Fibroblast of upper back skin (primary cell): ENCODE measurements at regions not wholly inside any gene's neighbourhood (a gene's known extent, or its start where the extent isn't known, plus 50 kb on each side); places are given as distances from the start of the nearest gene placed in this dataset.

ENCODE experiments used
- DNase-seq: peaks from one replicate; pipeline ENCODE4 v3.0.0-alpha.2; 2013

DNA sequence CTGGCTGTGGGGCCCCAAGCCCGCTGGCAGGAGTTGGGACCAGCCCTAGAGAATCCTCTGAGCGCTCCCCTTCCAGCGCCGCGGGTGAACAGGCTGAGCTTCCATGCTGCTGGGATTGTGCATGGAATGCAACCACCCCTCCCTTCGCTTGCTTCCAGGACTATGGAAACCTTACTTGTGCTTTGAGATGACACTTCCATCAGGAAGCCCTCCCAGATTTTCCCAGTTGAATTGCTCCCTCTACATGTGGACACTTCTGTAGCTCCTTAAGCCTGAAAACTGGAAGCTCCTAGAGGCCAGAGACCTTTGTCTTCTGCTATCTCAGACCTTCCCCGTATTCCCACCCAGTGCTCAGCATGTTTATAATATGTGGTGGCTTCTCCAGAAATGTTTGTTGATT is 213.2 kb upstream of the RPL38 start:
- no peak for DNase-seq

DNA sequence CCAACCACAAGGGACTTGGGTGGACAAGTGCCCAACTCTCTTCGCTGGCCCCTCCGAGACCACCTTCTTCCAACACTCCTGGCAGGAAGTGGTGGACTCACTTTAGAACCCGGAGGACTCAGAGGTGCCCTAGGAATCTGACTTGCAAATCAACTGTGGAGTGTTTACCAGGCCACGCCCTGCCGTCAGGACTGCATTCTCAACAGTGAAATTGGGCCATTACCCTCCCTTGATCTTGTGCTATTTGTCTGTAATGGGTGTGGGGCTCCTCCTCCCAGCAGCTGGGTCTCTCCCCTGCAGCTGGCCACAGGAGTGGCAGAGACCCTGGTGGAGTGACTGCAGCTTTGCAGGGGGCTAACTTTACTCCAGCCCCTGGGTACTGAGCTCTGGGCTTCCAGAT is 212.2 kb upstream of the RPL38 start:
- no peak for DNase-seq

DNA sequence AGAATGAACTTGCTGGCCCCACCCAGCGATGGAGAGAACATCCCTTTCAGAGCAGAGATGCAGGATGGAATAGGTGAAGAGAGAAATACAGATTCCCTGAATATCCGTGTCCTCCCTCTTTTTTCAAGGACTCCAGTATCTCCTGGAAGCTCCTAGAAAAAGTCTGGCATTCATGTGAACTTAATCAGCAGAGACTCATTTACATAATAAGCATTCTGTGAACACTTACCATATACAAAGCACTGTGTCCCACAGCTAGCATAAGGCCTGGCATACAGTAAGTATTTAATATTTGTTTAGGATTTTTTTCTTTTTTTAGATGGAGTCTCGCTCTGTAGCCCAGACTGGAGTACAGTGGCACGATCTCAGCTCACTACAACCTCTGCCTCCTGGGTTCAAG is 208.5 kb upstream of the RPL38 start:
- DNase-seq = no peak

DNA sequence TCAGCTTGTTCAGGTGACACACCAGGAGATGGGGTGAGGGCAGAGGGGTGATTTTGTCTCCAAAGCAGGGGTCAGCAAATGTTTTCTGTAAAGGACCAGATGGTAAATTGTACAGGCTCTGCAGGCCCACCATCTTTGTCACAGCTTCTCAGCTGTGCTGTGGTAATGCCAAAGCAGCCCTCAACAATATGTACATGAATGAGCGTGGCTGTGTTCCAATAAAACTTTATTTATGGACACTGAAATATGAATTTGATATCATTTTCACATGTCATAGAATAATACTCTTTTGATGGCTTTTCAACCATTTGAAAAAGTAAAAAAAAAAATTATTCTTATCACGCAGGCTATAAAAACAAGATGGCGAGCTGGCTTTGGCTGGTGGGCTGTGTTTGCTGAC is 206.4 kb upstream of the RPL38 start:
- DNase-seq = no peak

DNA sequence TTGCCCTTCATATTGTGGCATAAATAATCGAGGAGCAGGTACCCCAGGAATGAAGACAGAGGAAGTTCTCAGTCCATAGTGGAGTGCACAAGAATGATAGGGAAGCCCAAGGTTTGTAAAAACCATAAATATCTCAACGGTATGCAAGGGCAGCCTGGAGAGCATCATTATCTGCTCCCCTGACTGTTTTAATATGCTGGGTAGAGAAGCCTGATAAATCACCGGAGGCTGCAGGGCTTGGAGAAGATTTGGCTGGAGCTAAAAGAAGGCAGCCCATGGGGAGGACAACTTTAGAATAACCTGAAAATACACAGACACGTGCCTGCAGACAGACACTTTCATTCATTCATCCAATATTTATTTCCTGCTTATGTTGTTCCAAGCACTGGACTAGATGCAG is 205.2 kb upstream of the RPL38 start:
- DNase-seq = no peak

DNA sequence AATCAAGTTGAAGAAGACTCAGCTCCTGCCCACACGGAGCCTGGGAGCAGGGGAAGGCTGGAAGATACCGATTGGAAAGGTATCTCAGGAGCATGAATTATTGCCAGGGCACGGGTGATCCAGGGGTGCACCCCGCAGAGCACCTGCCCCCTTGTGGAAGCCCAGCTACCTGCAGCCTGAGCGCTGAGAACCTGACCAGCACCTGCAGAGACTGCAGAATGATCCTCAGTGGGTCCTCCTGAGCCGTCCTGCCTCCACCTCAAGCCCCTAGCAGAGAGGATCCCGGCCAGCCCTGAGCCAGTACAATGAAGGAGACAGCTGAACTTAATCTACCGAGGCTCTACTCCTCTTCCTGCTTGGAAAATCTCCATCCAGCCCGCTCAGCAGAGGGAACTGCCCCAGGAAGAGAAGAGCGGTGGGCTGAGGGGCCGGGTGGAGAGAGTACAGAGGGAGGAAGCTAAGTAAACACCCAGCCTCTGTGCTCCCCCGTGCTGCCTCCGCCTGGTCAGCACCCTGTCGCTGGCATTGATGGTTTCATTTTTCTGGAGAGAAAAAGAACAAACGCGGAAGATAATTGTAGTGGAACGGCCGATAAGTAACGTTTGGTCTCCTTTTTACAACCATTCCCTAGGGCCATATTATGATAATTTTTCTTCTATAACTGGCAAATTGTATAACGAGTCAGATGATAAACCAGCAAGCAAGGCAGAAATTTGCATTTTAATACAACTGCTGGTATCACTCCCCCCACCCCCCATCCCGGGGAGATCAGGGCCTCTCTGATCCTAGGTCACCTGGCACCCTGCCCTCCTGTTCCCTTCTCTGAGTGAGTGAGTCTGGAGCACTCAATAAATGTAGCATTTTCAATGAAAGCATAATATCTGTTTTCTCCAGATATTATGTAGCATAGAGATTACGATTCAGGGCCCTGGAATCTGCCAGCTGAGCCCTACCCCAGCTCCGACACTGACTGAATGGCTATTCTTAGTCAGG is 204.5 kb upstream of the RPL38 start:
- no peak for DNase-seq

DNA sequence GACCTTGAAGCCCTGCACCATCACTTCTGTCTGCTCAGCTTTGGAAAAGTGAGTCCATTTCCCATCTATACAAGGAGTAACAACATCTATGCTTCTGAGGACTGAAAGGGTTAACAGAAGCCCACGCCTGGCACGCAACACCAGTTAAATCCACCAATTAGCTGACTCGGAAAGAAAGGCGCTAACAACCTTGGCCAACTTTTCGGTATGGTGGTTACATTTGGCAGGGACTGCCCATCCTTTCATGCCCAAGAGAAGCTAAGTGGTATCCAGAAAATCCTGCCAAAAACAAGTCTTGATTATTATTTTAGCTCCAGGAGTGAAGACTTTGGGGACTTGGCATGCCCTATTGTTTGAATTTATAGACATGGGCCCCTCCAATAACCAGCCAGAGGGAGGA is 202.3 kb upstream of the RPL38 start:
- no peak for DNase-seq

DNA sequence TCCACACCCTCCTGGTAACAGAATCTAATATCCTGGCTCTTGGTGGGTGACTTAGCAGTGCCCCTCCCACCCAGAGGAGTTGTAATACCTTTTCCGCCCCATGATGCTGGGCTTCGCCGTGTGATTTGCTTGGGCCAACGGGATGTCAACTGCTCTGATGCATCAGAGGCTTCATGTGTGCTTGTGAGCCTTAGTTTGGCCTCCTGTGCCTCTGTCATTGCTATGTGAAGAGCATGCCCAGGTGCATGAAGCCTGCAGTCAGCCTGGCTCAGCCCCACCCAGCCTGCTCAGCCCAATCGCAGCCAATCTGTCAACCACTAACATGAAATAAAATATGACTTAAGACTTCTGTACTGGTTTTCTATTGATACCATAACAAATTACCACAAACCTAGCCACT is 201.2 kb upstream of the RPL38 start:
- DNase-seq = no peak

DNA sequence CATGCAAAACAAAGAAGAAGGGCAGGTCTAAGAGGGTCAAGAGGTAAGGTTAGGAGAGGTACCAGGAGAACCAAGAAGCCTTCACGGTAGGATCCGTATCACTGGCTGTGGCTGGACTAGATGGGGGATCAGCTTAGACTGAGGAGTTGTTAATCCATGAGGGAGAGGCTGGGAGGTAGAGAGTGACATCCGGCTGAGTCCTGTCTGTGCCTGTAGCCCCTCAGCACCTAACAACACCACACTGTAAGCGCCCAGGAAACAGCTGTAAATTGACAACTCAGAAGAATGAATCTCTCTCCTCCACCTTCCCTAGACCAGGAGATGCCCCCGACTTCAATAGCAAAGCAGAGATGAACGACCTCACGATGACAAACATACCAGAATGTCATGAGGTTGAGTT is 199.4 kb upstream of the RPL38 start:
- no peak for DNase-seq

DNA sequence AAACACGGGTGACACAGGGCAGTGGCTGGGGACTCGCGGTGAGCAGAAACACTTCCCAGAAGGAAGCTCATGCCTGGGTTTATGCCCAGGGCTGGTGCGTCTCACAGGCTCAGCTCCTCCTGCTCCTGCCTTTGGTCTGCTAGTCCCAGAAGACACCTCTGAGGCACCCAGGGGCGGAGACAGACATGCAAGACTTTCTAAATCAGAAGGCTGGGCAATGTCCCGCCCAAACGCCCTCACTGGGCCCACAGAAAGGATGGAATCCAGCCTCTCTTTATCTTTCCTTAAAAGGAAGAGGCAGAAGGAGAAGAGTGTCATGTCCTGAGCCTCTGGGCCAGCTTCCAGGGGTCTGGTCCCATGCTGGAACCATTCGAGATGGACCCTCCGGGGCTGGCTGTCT is 197.7 kb upstream of the RPL38 start:
- no peak for DNase-seq

DNA sequence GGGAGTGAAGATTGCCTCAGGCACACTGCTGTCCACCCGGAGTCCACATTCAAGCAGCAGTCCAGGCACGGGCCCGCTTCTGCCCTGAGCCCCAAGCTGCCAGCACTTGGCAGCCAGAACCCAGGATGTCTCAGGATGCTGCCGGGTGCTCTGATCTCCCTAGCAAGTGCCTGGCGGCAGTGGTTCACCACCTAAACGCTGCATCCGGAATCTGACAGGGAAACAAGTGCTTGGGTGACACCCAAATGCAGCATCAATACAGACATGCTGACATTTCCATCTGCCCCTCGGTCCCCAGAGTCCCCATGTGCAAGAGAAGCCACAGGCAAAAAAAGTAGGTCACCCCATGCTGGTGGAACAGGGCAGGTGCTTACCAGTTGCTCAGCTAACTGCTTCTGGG is 197.1 kb upstream of the RPL38 start:
- no peak for DNase-seq

DNA sequence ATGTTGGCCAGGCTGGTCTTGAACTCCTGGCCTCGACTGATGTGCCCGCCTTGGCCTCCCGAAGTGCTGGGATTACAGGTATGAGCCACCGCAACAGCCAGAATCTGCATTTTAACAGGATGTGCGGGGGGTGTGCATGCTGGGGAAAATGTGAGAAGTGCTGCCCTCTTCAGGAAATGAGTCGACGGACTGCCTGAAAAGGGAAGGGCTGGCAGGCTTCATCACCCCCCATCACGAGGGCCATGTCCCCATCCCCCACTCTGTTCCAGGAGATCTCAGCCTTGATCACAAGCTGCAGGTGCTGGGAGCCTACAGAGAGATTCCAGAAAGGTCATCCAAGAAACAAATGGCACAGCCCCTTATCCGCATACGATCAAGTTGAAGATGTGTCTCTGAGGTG is 195.3 kb upstream of the RPL38 start:
- no peak for DNase-seq

DNA sequence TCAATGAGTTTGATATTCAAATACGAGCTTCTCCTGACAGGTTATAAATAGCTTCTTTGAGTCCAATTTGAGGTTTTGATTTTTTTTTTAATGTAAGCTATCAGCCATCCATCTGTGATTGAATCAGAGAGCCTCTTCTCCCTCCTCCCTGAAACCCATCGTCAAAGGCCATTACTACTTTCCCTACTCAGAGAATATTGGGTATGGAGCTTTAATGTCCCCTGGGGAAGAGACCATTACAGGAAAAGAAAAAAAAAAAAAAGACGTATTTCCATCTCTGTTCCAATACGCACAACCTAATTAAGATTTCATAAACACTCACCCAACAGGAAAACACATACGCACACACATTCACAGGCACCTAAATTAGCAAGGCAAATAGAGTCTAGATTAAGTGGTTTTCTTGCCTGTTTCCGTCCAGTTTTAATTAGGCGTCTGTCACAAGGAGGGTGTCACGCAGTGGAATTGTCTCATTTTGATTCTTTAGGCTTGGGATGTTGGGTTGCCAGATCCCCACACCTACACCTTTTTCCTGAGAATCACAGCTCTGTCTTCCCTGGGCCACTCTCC is 194.3 kb upstream of the RPL38 start:
- no peak for DNase-seq

DNA sequence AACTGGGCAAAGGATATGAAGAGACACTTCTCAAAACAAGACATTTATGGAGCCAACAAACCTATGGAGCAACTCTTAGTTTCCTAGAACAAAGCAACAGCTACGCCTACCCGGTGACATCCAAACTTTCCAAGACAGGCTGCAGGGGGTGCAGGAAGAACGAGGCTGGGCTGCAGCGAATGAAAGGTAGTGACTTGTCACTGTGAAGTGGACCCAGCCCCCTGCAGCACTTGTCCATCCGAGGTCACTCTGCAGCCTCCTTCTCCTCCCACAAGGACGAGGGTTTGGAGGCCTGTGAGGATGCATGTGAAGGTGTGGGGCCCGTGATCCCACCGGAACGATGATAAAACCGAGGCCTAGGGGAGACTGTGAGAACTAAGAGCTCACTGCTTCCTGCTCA is 192.6 kb upstream of the RPL38 start:
- no peak for DNase-seq

DNA sequence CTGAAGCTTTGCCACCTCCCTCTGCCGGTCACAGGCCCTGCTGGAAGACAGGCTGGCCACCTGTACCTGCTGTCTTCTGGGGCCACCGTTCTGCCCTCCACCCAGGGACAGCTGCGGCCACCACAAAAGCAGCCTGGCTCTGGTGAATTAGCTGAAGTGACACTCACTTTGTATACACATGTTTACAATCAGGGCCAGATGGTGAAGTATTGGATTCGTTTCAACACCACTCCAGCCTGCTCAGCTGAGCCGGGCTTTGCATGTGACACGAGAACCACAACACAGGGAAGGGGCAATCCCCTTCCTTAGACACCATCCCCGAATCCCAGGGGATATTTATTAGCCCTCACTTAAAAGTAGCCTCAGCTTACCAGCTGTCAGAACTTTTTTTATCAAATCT is 191.5 kb upstream of the RPL38 start:
- no peak for DNase-seq

DNA sequence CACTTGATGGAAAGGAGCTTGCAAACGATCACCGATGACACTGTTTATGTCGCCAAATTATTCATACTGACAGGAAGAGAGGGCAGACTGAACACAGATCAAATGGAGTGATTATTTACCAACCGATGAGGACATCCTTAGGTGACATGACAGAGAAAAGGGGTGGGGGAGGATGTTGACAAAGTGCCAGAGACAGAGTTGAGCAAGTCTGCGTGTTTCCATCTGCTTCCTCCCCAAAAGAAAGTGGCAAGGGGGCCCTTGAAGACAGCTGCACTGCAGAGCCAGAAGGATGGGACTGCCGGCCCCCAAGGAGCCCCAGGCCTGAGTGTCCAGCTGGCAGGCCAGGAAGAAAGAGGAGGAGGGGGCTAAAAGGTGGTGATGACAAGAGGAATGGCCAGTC is 191.0 kb upstream of the RPL38 start:
- DNase-seq = no peak

DNA sequence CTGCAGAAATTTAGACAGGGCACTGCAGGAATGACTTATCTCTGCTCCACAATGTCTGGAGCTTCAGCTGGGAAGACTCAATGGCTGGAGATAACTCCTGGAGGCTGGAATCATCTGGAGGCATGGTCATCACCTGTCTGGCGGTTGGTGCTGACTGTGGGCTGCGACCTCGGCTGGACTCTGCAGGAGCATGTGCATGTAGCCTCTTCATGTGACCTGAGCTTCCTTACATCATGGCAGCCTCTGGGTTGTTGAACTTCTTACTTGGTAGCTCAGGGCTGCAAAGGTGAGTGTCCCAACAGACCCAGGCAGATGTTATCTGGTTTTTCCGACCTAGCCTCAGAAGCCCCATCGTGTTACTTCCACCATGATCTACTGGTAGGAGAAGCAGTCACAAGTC is 188.2 kb upstream of the RPL38 start:
- no peak for DNase-seq

DNA sequence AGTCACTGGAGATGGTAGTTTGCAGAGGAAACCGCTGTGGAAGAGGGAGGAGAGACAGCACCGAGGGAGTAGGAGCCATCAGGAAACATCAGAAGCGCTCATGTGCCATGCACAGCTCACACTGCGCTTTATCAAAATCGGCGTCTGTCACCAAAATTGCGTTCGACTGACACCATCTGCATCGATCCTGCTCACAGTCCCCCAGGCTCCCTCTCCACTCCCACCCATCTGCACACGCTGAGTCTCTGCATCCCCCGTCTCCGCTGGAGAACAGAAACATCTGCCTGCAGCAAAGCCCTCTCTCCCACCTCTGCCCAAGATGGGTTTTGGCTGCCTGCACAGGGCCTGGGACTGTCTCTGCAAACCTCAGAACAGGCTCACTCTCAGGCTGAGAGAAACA is 187.5 kb upstream of the RPL38 start:
- no peak for DNase-seq

DNA sequence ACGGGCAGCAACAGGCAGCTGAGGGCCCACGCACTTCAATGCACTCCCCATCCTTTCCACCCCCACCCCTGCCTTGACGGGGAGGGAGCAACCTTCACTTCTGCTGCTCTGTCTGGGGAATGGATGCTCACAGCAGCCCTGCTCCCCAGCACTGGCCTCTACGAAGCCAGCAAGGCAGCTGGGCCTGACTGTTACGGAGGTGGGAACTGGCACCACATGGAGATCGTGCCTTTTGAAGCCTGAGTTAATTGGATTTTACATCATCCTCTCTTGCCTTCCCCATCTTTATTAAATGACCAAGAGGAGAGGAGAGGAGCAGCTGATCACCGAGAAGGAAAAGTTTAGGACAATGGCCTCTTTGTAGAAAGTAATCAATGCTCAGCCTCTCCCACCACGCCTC is 187.0 kb upstream of the RPL38 start:
- DNase-seq = no peak

DNA sequence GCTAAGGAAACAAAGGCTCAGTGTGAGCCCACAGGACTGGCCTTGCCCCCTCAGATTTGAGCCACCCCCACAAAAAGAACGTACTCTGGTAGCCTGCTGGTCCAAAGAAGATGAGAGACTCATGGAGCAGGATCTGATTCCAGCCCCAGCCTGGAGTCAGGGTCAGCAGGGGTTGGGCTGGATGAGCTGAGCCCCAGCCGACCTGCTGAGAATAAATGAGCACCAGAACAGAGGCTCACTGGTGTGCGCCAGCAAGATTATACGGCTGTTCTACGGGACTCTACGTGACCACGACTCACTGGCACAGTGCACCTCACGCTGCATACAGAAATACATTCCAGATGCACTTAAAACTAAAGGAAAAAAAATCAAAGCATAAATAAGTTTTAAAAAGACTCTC is 186.0 kb upstream of the RPL38 start:
- no peak for DNase-seq

DNA sequence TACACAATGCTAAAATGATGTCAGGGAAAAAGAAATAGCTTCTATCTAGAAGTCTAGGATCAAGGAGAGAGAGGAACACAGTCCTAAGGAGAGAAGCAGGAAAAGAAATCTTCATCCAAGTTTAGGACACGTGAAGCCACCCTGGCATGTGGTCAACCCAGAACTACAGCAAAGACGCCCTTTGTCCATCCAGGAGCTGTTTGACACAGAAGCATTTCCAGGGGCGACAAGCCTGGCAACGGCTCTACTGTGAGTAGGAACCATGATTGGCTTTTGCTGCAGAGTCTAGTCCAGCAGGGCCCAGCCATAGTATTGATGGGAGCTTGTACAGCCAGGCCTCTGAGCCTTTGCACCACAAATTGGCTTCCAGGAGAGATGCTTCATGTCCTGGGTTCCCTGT is 185.4 kb upstream of the RPL38 start:
- DNase-seq = no peak

DNA sequence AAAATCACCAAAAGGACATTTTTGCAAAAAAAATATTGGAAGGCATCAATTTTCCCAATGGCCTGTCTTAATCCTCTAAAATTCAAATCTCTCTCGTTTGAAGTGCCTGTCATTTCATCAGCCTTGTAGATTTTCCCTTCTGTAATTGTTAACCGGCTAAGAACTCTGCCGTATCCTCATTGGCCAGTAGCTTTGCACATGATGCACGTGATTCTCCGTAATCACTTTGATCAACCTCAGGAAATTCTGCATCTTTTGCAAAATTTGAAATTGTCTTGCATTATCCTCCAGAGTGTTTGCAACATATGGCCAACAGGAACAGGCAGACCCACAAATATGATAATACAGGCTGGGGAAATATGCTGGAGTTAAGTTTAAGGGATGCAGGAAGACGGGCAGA is 184.2 kb upstream of the RPL38 start:
- no peak for DNase-seq

DNA sequence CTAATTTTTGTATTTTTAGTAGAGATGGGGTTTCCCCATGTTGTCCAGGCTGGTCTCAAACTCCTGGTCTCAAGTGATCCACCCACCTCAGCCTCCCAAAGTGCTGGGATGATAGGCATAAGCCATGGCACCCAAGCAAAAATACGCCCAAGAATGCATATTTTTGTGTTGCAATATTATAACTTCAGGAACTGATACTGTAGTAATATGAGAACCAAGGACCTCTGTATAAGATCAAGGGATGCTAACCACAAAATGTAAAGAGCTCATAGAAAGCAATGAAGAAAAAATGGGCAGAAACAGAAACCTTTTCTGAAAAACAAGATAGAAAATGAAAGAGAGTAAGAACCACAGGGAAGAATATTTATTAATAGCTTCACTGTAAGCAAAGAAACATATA is 183.6 kb upstream of the RPL38 start:
- DNase-seq = no peak

DNA sequence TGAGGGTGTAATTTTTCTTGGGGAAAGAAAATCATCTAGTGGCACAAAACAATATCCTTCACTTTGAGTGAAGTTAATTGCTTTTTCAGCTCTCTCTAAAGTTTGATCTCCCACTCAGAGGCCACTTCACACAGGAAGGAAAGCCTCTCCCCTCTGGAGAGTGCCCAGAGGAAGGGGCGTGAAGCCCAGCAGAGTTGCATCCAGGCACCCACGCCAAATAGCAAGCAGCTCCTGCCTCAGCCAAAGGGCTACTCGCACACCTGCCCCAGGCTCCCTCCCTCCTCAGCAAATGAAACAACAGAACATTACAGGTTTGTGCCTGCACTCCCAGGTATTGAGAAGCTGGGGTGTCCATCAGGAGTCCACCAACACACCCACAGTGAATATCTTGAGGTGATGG is 183.0 kb upstream of the RPL38 start:
- no peak for DNase-seq
